A549 (cell line): ENCODE measurements at regions not wholly inside any gene's neighbourhood (a gene's known extent, or its start where the extent isn't known, plus 50 kb on each side); places are given as distances from the start of the nearest gene placed in this dataset.

Experiments
- ATAC-seq, 2 experiments: fragments of 200-7000 bp in 1 of 2; fragments of >200 bp in 1 of 2; cut with Nextera tagmentation in 1 of 2; cut with Tn5 transposase in 1 of 2; 3 replicates each; pipeline versions ENCODE4 v1.8.0 to v1.9.1; 2018 to 2020; ENCODE audit warnings: mild to moderate bottlenecking in 1 of 2, moderate library complexity in 1 of 2
- CTCF ChIA-PET: fragments of 300-600 bp; sonication (Branson Sonifier 250); formaldehyde crosslinking; extraction: SDS; loops from one replicate; lab custom pipeline; 2021; ENCODE audit warnings: antibody characterized with exemption, inconsistent platforms; lab: Yijun Ruan, JAX
- POLR2A ChIA-PET: fragments of 350-600 bp; formaldehyde crosslinking; extraction: SDS; loops from one replicate; lab custom pipeline; 2021; ENCODE audit warnings: antibody characterized with exemption, inconsistent platforms; lab: Yijun Ruan, JAX
- DNase-seq, 2 experiments: peaks; one replicate each; pipeline versions ENCODE4 v3.0.0 to v3.0.0-alpha.2; 2011 to 2016; ENCODE audit warnings: low read depth in 1 of 2, low spot score in 1 of 2
- FAIRE-seq: peaks from 2 replicates; lab custom pipeline; 2011; peaks lifted over from hg19 to GRCh38; lab: Jason Lieb, UNC
- H3K27ac ChIP-seq, 2 experiments: fragments of >200 bp; sonication (Bioruptor Twin); formaldehyde crosslinking; 3 replicates each; pipeline ENCODE4 v1.5.1; 2016 to 2017
- H3K4me1 ChIP-seq: fragments of >200 bp; sonication (Bioruptor Twin); formaldehyde crosslinking; 3 replicates; pipeline ENCODE4 v1.6.1; 2016
- H3K4me2 ChIP-seq: fragments of >200 bp; sonication (Bioruptor Twin); formaldehyde crosslinking; 3 replicates; pipeline ENCODE4 v1.6.1; 2016
- H3K4me3 ChIP-seq: fragments of >200 bp; sonication (Bioruptor Twin); formaldehyde crosslinking; 3 replicates; pipeline ENCODE4 v1.5.1; 2016
- H3K9me3 ChIP-seq: fragments of >200 bp; sonication (Bioruptor Twin); formaldehyde crosslinking; 3 replicates; pipeline ENCODE4 v1.6.1; 2016
- BCL3 ChIP-seq: fragments of >200 bp; sonication (Bioruptor Twin); formaldehyde crosslinking; IDR thresholded peaks from 3 replicates; pipeline ENCODE4 v1.6.1; 2016
- CBX8 ChIP-seq: fragments of 200-600 bp; sonication (generic); IDR thresholded peaks from 2 replicates; pipeline ENCODE4 v1.6.1; 2016
- CEBPB ChIP-seq, 2 experiments: fragments of >200 bp in 1 of 2; sonication (Bioruptor Twin) in 1 of 2; formaldehyde crosslinking in 1 of 2; IDR thresholded peaks; 2 replicates each; pipeline ENCODE4 v1.6.1; 2012 to 2016
- CTCF ChIP-seq: fragments of >200 bp; sonication (Bioruptor Twin); formaldehyde crosslinking; IDR thresholded peaks from 3 replicates; pipeline ENCODE4 v1.5.1; 2016
- E2F6 ChIP-seq: IDR thresholded peaks from 2 replicates; pipeline ENCODE4 v1.6.1; 2012; ENCODE audit warnings: low read depth, borderline replicate concordance
- EHMT2 ChIP-seq: fragments of 200-600 bp; sonication (generic); IDR thresholded peaks from 2 replicates; pipeline ENCODE4 v1.6.1; 2016; ENCODE audit warnings: antibody characterized with exemption, low read depth, mild to moderate bottlenecking, moderate library complexity
- FOSL2 ChIP-seq, 2 experiments: fragments of 450-650 bp in 1 of 2; fragments of >200 bp in 1 of 2; sonication (Bioruptor Twin) in 1 of 2; formaldehyde crosslinking; IDR thresholded peaks; 2 replicates each; pipeline versions ENCODE4 v1.5.0 to v1.6.1; 2016 to 2020; ENCODE audit warnings: mild to moderate bottlenecking in 1 of 2, moderate library complexity in 1 of 2
- FOXS1 ChIP-seq: fragments of 250-450 bp; sonication (Bioruptor Pico); IDR thresholded peaks from 2 replicates; pipeline ENCODE4 v1.5.0; 2020; ENCODE audit warnings: mild to moderate bottlenecking, moderate library complexity
- HDAC2 ChIP-seq: fragments of 200-600 bp; sonication (generic); IDR thresholded peaks from 2 replicates; pipeline ENCODE4 v1.6.1; 2016
- HES2 ChIP-seq: fragments of >200 bp; sonication (Bioruptor Twin); formaldehyde crosslinking; IDR thresholded peaks from 2 replicates; pipeline ENCODE4 v1.6.1; 2016
- HMGXB4 ChIP-seq: fragments of 250-450 bp; sonication (Bioruptor Pico); IDR thresholded peaks from 2 replicates; pipeline ENCODE4 v1.5.0; 2021; ENCODE audit warnings: mild to moderate bottlenecking, moderate library complexity, borderline replicate concordance
- HOXA7 ChIP-seq: fragments of 250-450 bp; sonication (Bioruptor Pico); IDR thresholded peaks from 2 replicates; pipeline ENCODE4 v1.5.0; 2020; ENCODE audit warnings: mild to moderate bottlenecking, moderate library complexity
- HOXB13 ChIP-seq: fragments of 250-450 bp; sonication (Bioruptor Pico); IDR thresholded peaks from 2 replicates; pipeline ENCODE4 v1.5.0; 2020; ENCODE audit warnings: low read depth, mild to moderate bottlenecking, moderate library complexity
- JUNB ChIP-seq: fragments of >200 bp; sonication (Bioruptor Twin); formaldehyde crosslinking; IDR thresholded peaks from 2 replicates; pipeline ENCODE4 v1.6.1; 2016
- KDM1A ChIP-seq: fragments of 200-600 bp; sonication (generic); IDR thresholded peaks from 2 replicates; pipeline ENCODE4 v1.6.1; 2016; ENCODE audit warnings: low read depth, mild to moderate bottlenecking
- MAX ChIP-seq: IDR thresholded peaks from 2 replicates; pipeline ENCODE4 v1.6.1; 2012
- MYC ChIP-seq: IDR thresholded peaks from 2 replicates; pipeline ENCODE4 v1.6.1; 2012; ENCODE audit warnings: mild to moderate bottlenecking, inconsistent platforms, low read length, improper control_type of control experiment, borderline replicate concordance
- POLR2A ChIP-seq: IDR thresholded peaks from 2 replicates; pipeline ENCODE4 v1.6.1; 2012; ENCODE audit warnings: mild to moderate bottlenecking, low read length
- POLR2AphosphoS2 ChIP-seq: conservative IDR thresholded peaks from 2 replicates; pipeline ENCODE4 v1.6.1; 2012; ENCODE audit warnings: low read length, improper control_type of control experiment, inconsistent platforms
- RAD21 ChIP-seq, 2 experiments: fragments of >200 bp in 1 of 2; sonication (Bioruptor Twin) in 1 of 2; formaldehyde crosslinking in 1 of 2; IDR thresholded peaks in 1 of 2; conservative IDR thresholded peaks in 1 of 2; 2 replicates in 1 of 2; 3 replicates in 1 of 2; pipeline ENCODE4 v1.6.1; 2012 to 2018; ENCODE audit warnings: inconsistent platforms in 1 of 2
- RFX5 ChIP-seq: fragments of 450-650 bp; IDR thresholded peaks from 2 replicates; pipeline ENCODE4 v1.7.1; 2014; ENCODE audit warnings: antibody characterized with exemption, mild to moderate bottlenecking, moderate library complexity
- SMC3 ChIP-seq: fragments of >200 bp; sonication (Bioruptor Twin); formaldehyde crosslinking; IDR thresholded peaks from 3 replicates; pipeline ENCODE4 v1.6.1; 2018; ENCODE audit warnings: inconsistent platforms
- TP53 ChIP-seq: fragments of 250-450 bp; sonication (Bioruptor Pico); IDR thresholded peaks from 2 replicates; pipeline ENCODE4 v1.5.0; 2021; ENCODE audit warnings: mild to moderate bottlenecking, moderate library complexity
- ZC3H11A ChIP-seq: fragments of 450-650 bp; IDR thresholded peaks from 2 replicates; pipeline ENCODE4 v1.6.1; 2014; ENCODE audit warnings: antibody characterized with exemption, mild to moderate bottlenecking
- whole genome bisulfite sequencing: methylation state at CpG from one replicate; pipeline ENCODE4 v1.1.6; 2017; ENCODE audit errors: missing lambda C conversion rate; 5-methylcytosine and 5-hydroxymethylcytosine counted together

- DNase-seq, result no peak
- no peak overlapping the region for H3K4me2 ChIP-seq
- H3K4me1 ChIP-seq, result no peaks in the 10 kb centered on the region
- CTCF ChIA-PET, result no interaction called here
- no peak overlapping the region for H3K27ac ChIP-seq
- no peak for FAIRE-seq
- ATAC-seq, result no peak
- WGBS, result 24% methylated on average over 5 of the region's 5 CpGs
- no peak overlapping the region for H3K4me3 ChIP-seq
- no peak for TF ChIP-seq HDAC2
- TF ChIP-seq RFX5, result no peak
- TF ChIP-seq CBX8, result no peak
- TF ChIP-seq TP53 (CRISPR knock-in tag), result no peak
- no peak for TF ChIP-seq HOXA7 (CRISPR knock-in tag)
- no peak for TF ChIP-seq SMC3
- TF ChIP-seq CEBPB (IDR thresholded peaks at IDR 0.05), result no peak
- no peak for TF ChIP-seq BCL3
- TF ChIP-seq FOSL2 (IDR thresholded peaks at IDR 0.05), result no peak
- no peak for TF ChIP-seq FOSL2 (CRISPR knock-in tag; IDR thresholded peaks at IDR 0.05)
- no peak for TF ChIP-seq MYC
- TF ChIP-seq HOXB13, result no peak
- no peak for TF ChIP-seq RAD21 (conservative IDR thresholded peaks at IDR 0.05 in 1 of 2, IDR thresholded peaks at IDR 0.05 in 1 of 2)
- TF ChIP-seq FOXS1 (CRISPR knock-in tag), result no peak
- no peak for TF ChIP-seq MAX
- TF ChIP-seq, all 56 proteins: peak for 0
- no peaks in the 10 kb centered on the region for H3K9me3 ChIP-seq
- POLR2A ChIA-PET, result no interaction called here
These were observed 97.1 kb upstream of the CDH6 start for GRCh38 chr5:31096238-31096865.

GRCh38 chr5:31095796-31096195 is 97.7 kb upstream of the CDH6 start:
- TF ChIP-seq POLR2A (no peak), HMGXB4 (CRISPR knock-in tag) (no peak), E2F6 (no peak), SMC3 (no peak), ZC3H11A (no peak), EHMT2 (no peak), CTCF (no peak), KDM1A (no peak), RFX5 (no peak), JUNB (no peak), HES2 (no peak), POLR2AphosphoS2 (no peak), TP53 (CRISPR knock-in tag) (no peak), HOXB13 (no peak)
- Histone ChIP-seq H3K4me1 (no peaks in the 10 kb centered on the region), H3K27ac (no peak overlapping the region), H3K4me3 (no peak overlapping the region), H3K9me3 (no peaks in the 10 kb centered on the region), H3K4me2 (no peak overlapping the region)
- ChIA-PET POLR2A (no interaction called here), CTCF (no interaction called here)
- FAIRE-seq, result no peak
- DNase-seq, result no peak
- WGBS, result 47% methylated on average over 1 of the region's 1 CpG
- ATAC-seq, result no peak
